Right kidney (tissue), 1 donor: ENCODE measurements at regions not wholly inside any gene's neighbourhood (a gene's known extent, or its start where the extent isn't known, plus 50 kb on each side); places are given as distances from the start of the nearest gene placed in this dataset.
"Not testable (repeated sequence)": the region's sequence is repeated elsewhere in the genome, so short reads cannot be mapped to it uniquely, and the experiment has no call there.

Experiments
- DNase-seq: peaks from one replicate; pipeline ENCODE4 v3.0.0-alpha.2; 2016

DNA sequence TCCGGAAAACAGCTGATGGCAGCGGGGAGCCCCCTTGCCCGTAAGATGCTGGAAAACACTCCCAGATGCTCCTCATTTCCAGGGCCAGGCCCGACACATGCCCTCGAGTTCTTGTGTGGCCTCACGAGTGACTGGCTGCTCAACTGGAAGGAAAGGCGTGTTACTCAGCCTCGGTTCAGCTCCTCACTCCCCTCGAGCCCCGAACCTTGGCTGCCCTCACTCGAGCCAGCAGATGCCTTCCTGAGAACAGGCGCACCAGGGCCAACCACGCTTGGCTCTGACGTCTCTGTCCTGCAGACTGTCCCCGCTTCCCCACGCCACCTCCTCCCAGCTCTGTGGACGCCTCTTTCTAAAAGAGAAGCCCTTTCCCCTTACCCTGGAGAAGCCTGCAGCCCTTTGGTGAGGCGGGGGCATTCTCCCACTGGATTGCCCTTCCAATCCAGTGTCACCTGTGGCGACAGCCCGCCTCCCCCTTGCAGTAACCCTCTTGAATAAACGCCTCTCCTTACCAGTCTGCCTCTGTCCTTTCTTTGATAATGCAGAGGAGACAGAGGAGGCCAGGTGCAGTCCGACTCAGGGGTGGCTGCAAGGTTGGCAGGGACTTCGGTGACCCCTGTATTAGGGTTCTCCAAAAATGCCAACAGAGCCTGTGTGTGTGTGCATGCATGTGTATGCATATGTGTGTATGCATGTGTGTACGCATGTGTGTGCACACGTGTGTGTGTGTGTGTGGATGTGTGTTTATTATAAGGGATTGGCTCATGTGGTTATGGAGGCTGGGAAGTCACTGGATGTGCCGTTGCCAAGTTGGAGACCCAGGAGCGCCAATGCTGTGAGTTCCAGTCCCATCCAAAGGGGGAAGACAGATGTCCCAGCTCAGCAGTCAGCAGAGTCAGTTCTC lies 166.3 kb downstream of the KIF26A start:
- DNase-seq = no peak

DNA sequence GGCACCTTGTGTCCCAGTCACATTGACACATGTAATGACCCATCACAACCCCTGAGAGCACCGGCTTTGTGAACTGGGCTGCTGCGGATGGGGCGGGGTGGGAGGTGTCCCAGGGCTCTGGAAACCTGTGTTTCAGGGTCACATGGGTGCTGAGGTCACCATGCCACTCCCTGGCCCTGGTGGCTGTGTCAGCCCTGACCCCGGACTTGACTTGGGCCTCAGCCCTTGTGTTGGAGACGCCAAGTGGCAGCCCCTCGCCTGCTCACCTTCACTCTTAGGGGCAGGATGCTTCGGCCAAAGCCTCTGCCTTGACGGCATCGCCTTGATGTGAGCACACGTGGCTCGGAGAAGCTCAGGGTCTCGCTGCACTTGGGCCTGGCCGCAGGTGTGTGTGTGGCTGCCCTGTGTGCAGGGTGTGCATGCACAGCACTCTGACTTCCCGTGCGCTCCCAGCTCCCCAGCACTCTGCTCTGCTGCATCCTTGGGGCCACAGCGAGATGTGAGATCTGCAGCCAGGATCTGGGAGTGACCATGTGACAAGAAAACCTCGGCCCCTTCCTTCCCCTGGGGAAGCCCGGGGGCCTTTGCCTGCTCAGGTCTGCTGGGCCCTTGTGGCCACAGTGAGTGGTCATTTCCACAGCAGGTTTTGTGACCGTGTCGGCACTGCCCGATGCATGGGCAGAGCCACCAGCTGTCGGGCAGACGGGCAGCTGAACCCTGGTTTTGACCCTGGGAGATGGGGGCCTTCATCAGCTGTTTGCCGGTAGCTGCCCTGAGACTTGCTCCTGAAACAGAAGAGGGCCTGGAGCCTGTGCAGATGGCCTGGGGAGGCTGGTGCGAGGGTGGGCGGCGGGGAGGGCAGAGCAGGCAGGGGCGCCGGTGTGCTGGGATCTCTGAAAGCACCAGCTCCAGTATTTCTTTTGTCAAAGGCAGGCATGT lies 167.4 kb downstream of the KIF26A start:
- no peak for DNase-seq

- DNase-seq = no peak
These were observed 168.2 kb downstream of the KIF26A start for GRCh38 chr14:104306450-104307040.

DNA sequence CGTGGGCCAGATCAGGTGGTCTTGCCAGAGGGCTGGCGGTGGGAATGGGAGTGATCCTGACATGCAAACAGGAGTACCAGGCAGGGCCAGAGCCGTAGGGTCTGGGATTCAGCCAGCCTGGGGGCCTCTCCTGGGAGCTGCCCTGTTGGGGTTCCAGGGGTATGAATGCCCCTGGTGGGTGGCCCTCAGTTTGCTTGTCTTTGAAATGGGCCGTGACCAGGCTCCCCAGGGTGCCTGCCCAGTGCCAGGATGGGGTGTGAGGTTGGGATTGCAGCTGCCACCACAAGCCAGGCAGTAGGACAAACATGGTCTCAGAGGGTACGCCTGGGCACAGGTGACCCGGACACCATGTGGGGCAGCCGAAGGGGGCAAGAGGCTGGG lies 168.8 kb downstream of the KIF26A start:
- no peak for DNase-seq

DNA sequence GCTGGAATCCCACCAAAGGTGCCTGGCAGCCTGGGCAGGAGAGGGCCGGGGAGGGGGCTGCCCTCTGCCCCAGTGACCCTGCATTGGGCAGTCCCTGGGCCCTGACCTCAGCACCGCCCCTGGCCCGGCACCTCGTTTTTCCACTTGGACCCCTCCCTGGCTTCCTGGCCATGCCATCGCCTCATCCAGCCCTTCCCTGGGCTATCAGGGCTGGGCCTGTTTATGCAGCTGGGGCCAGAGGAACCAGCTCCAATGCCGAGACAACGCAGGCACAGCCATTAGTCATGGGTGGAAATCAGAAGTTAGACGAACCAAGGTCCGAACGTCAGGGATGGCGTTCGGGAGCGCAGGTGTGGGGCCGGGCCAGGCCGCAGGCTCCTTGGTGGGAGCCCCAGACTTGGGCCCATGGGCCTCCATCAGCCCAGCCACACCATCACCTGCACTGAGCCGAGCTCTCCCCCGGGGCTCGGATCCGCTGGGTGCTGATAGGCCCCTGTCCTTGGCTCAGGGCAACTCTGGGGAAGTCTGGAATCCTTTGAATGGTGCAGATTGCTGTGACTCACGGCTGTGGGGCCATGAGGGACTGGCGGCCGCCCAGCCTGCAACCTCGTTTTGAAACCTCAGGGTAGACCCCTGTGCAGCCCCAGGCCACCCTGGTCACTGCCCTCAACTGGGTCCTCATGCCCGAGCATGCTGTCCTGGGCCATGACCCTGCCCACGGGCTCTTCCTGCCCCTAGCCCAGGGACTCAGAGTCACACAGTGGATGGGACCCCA lies 169.4 kb downstream of the KIF26A start:
- DNase-seq = no peak

GRCh38 chr14:104308534-104308933 lies 170.1 kb downstream of the KIF26A start:
- not testable (repeated sequence) for DNase-seq

- no peak for DNase-seq
These were observed 171.4 kb downstream of the KIF26A start for GRCh38 chr14:104309657-104310369.

- no peak for DNase-seq
These were observed 173.0 kb downstream of the KIF26A start for GRCh38 chr14:104311358-104311757.

DNA sequence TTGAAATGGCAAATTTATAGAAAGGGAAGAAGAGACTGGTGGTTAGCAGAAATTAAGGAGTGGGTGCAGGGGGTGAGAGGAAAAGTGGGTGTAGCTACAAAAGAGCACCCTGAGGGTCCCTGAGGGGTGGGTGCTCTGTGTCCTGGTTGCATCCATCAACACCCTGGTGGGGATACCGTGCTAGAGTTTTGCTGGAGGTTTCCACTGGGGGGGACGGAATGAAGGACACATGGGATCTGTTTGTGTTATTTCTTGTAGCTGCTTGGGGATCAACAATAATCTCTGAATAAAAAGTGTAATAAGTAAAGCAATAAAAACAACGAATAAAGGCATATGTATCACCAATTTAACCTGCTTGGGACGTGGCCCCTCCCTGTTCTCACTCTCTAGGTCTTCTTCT lies 175.3 kb downstream of the KIF26A start:
- DNase-seq = no peak

DNA sequence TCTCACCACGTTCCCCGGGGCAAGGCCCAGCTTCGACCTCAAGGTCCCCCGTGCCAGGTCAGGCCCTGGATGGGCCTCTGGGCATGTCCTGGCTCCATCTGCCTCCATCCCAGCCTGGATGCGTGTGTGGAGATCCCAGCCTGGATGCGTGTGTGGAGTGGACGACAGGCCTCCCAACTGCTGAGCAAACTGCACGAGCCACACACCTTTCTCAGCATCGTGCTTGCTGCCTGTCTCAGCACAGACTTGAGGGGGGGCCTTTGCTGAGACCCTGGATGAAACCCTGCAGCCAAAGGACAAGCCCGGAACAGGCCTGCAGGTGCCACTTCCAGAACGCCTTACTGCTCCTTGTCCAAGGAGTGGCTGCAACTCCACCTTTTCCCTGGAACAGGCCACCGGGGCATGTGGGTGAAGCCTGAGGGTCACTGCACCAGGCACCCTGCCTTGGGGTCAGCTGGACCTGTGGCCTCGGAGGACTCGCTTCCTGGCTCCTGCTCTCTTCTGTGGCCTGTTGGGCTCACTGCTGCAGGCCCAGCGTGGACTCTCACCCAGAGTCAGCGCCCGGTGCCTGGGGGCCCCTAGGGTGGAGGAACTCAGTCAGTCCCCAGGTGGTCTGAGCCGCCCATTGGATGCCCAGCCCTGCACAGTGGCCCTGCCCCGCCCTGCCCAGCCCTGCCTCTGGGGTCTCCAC lies 176.0 kb downstream of the KIF26A start:
- DNase-seq = no peak

- no peak for DNase-seq
These were observed 176.8 kb downstream of the KIF26A start for GRCh38 chr14:104315169-104315568.

- no peak for DNase-seq
These were observed 177.2 kb downstream of the KIF26A start for GRCh38 chr14:104315625-104316024.

GRCh38 chr14:104316121-104316722 lies 177.8 kb downstream of the KIF26A start:
- DNase-seq = no peak

DNA sequence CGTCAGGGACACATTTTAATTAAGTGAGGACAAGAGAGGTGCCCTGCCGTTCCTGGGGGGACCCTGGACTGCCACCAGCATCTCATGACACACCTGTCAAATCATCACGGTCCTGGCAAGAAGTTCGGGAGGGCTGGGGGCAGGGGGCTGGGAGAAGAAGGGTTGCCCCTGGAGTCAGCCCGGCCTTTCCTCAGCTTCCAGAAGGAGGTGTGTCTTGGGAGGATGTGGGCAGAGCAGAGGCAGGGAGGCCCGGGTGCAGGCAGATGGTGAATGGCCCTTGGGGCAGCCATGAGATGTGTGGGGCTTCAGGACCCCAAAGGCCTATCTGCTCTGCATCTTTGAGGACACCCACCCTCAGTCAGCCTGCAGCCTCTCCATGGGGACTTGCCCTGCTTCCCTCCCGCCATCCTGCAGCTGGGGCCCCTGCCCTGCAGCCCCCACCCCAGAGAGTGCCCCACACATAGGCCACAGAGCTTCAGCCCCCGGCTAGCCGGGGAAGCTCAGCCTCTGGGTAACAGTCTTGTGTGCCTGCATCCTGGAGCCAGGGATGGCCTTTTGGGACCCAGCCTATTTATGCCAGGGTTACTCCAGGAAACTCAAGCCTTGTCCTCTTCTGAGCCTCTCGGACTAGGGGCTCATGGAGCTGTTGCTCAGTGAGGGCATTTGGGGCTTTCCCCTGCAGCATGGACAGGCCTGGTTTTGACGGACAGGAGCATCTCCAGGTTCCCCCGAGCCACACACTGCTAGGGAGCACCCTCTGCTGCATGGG lies 178.5 kb downstream of the KIF26A start:
- no peak for DNase-seq

DNA sequence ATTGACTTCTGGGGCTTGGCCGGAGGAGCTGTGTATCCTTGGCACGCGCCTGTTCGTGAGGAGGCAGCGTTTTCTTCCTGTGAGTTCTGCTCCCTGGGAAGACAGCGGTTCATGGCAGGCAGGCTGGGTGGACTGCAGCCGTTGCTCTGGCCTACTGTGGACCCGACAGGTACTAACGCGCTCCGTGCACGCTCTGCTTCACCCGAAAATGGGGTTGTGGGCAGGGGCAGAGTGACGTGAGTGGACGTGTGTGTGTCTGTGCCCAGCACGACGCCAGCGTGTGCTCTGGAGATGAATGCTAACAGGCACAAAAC lies 179.1 kb downstream of the KIF26A start:
- no peak for DNase-seq

DNA sequence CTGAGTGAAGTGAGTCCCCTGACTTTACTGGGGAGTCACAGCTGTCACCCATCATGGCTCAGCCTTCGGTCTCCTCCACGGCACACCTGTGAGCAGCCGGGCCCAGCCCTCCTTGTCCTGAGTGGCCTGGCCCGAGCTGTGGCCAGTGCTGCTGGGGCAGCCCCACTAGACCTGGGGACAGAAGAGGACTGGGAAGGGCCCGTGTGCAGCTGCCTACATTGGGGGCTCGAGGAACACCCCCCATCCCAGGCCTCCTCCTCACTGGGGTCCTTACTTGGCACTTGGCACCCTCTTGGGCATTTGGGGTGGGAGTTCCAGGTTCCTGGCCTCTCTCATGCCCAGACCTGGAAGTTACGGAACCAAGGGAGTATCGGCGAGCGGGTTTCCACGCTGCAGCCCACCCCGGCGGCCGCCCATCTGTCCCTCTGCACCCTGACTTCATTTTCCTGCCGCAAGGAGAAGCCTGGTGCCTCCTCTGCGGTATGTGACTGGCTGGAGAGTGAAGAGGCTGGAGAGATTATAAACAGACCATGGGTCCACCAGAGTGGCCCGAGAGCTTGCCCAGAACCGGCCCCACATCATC lies 179.7 kb downstream of the KIF26A start:
- DNase-seq = no peak

DNA sequence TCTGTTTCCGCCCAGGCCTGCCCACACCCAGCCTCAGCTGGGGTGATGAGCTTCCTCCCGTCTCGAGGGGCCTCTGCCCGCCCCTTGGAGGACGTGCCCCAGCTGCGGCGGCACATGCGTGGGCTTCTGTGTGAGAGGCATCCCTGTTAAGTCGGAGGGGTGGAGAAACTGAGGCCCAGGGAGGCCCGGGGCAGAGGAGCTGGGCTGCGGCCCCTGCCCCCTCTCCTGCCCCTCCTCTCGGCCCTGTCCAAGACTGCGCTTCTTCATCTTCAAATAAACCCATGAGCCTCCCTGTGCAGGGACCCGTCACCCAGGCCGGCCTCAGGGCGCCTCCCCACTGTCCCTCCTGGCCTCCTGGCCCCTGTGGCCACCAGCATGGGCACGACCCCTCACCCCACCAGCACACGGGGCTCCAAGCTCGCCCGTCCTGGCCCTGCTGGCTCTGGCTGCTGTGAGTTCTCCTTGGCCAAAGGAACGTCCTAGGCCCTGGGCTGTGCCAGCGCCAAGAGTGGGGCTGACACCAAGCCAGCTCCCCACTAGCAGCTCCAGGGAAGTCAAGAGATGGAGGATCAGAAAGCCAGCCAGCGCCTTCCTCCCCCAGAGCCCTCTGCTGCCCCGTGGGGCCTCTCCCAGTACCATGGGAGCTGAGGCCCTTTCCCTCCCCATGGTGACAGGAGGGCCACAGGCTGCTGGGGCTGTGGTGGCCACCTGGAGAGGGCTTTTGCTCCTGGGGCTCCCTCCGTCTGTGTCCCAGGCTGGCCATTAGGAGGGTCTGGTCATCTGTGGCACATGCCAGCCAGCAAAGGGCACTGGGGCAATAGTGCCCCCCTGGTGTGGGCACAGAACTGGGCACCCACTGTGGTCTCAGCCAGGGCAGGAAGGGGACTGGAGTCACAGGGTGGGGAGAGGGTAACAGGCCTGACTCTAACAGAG lies 180.4 kb downstream of the KIF26A start:
- DNase-seq = no peak
